Memory B cell (primary cell): ENCODE measurements at regions not wholly inside any gene's neighbourhood (a gene's known extent, or its start where the extent isn't known, plus 50 kb on each side); places are given as distances from the start of the nearest gene placed in this dataset.

Experiments used
- ATAC-seq: fragments of 150-1000 bp; cut with Tn5 transposase; 2 replicates; pipeline ENCODE4 v1.10.0; 2021; ENCODE audit warnings: low read depth, mild to moderate bottlenecking, moderate library complexity
- DNase-seq, 2 donors: peaks; one replicate each; pipeline ENCODE4 v3.0.0; 2022; ENCODE audit warnings: low spot score in 2 of 2
- H3K27ac Mint-ChIP-seq: one replicate; pipeline ENCODE4 v1.8.0; 2022; ENCODE audit warnings: mild to moderate bottlenecking, moderate library complexity, mixed read lengths
- H3K27me3 Mint-ChIP-seq: one replicate; pipeline ENCODE4 v1.8.0; 2022; ENCODE audit warnings: mixed read lengths
- H3K36me3 Mint-ChIP-seq: one replicate; pipeline ENCODE4 v1.8.0; 2022; ENCODE audit warnings: mild to moderate bottlenecking, mixed read lengths
- H3K4me1 Mint-ChIP-seq: one replicate; pipeline ENCODE4 v1.8.0; 2022; ENCODE audit warnings: mixed read lengths
- H3K4me3 Mint-ChIP-seq: one replicate; pipeline ENCODE4 v1.8.0; 2022; ENCODE audit warnings: mild to moderate bottlenecking, moderate library complexity, mixed read lengths
- H3K9me3 Mint-ChIP-seq: one replicate; pipeline ENCODE4 v1.8.0; 2022; ENCODE audit warnings: mixed read lengths

- no peak for ATAC-seq
- Mint-ChIP-seq H3K4me3 (no peak overlapping the region), H3K27me3 (peaks cover 5% of the 10 kb centered on the region)
These were observed 98.6 kb upstream of the ARHGEF26 start for GRCh38 chr3:154022606-154023005.

GRCh38 chr3:154023148-154023547, 98.0 kb upstream of the ARHGEF26 start:
- Mint-ChIP-seq H3K27ac (no peak overlapping the region), H3K4me3 (no peak overlapping the region), H3K36me3 (no peaks in the 10 kb centered on the region), H3K27me3 (peaks cover 5% of the 10 kb centered on the region), H3K9me3 (peaks cover 2% of the 10 kb centered on the region), H3K4me1 (no peaks in the 10 kb centered on the region)
- ATAC-seq (no peak), DNase-seq (no peak)

More at GRCh38 chr3:154022606-154023005, 98.6 kb upstream of the ARHGEF26 start:
- DNase-seq: no peak
- H3K27ac Mint-ChIP-seq: no peak overlapping the region
- H3K9me3 Mint-ChIP-seq: peaks cover 2% of the 10 kb centered on the region
- H3K36me3 Mint-ChIP-seq: no peaks in the 10 kb centered on the region
- H3K4me1 Mint-ChIP-seq: no peaks in the 10 kb centered on the region

GRCh38 chr3:154025007-154025406, 96.2 kb upstream of the ARHGEF26 start:
- H3K9me3 Mint-ChIP-seq: peaks cover 2% of the 10 kb centered on the region
- ATAC-seq (no peak), DNase-seq (no peak)
- H3K36me3 Mint-ChIP-seq: no peaks in the 10 kb centered on the region
- no peak overlapping the region for H3K4me3 Mint-ChIP-seq
- peaks cover 3% of the 10 kb centered on the region for H3K27me3 Mint-ChIP-seq
- H3K4me1 Mint-ChIP-seq: no peaks in the 10 kb centered on the region
- H3K27ac Mint-ChIP-seq: no peak overlapping the region

GRCh38 chr3:154029926-154030325, 91.3 kb upstream of the ARHGEF26 start:
- H3K27me3 Mint-ChIP-seq: peaks cover 1% of the 10 kb centered on the region
- ATAC-seq (no peak), DNase-seq (no peak)
- no peaks in the 10 kb centered on the region for H3K4me1 Mint-ChIP-seq
- no peaks in the 10 kb centered on the region for H3K36me3 Mint-ChIP-seq
- H3K4me3 Mint-ChIP-seq: no peak overlapping the region
- H3K27ac Mint-ChIP-seq: no peak overlapping the region
- H3K9me3 Mint-ChIP-seq: no peaks in the 10 kb centered on the region

- H3K9me3 Mint-ChIP-seq: no peaks in the 10 kb centered on the region
- peaks cover 1% of the 10 kb centered on the region for H3K27me3 Mint-ChIP-seq
- H3K4me1 Mint-ChIP-seq: no peaks in the 10 kb centered on the region
- DNase-seq: no peak
- no peaks in the 10 kb centered on the region for H3K36me3 Mint-ChIP-seq
- no peak overlapping the region for H3K27ac Mint-ChIP-seq
- no peak for ATAC-seq
- H3K4me3 Mint-ChIP-seq: no peak overlapping the region
These were observed 86.3 kb upstream of the ARHGEF26 start for GRCh38 chr3:154034797-154035330.

- Mint-ChIP-seq H3K9me3 (no peaks in the 10 kb centered on the region), H3K36me3 (no peaks in the 10 kb centered on the region), H3K27ac (no peak overlapping the region), H3K4me1 (no peaks in the 10 kb centered on the region), H3K27me3 (no peaks in the 10 kb centered on the region), H3K4me3 (no peak overlapping the region)
- ATAC-seq (no peak), DNase-seq (no peak)
These were observed 80.9 kb upstream of the ARHGEF26 start for GRCh38 chr3:154040283-154040682.

DNA sequence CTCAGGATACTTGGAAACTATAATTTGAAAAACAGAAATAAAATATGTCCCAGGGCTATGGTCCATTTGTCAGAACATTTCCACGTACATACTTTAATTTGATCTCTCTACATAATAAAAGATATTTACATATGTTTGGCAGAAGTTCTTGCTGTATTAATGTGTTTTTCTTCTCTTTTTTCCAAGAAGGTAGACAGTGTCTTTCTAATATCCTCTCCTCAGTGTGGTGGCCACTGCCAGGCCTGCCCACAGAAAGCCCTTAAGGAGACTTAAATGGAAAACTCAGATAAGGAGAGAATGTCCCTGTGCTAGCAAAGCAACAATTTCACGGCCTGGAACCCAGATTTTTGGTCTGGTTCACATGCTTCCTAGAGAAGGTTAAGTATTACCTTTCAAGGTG, 76.5 kb upstream of the ARHGEF26 start:
- ATAC-seq (no peak), DNase-seq (no peak)
- H3K9me3 Mint-ChIP-seq: no peaks in the 10 kb centered on the region
- no peaks in the 10 kb centered on the region for H3K36me3 Mint-ChIP-seq
- no peaks in the 10 kb centered on the region for H3K4me1 Mint-ChIP-seq
- no peaks in the 10 kb centered on the region for H3K27me3 Mint-ChIP-seq
- H3K27ac Mint-ChIP-seq: no peak overlapping the region
- no peak overlapping the region for H3K4me3 Mint-ChIP-seq

GRCh38 chr3:154050216-154050615, 71.0 kb upstream of the ARHGEF26 start:
- no peak overlapping the region for H3K27ac Mint-ChIP-seq
- DNase-seq: no peak
- no peak for ATAC-seq

DNA sequence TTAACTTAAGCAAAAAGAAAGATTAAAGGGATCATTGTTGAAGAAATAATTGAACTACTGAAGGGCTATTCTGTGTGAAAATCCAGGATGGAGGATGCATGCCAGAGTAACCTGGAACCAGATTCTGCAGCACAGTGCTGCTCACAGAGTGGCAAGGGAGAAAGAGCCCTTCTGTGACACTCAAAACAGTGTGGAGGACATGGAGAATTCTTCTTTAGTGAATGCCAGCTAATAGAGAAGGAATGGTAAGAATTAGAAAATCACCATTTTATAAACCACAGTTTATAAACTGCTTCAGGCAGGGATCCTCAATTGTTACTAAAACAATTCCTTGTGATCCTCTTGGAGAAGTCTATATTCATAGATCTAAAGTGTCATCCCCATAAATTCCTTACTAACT, 70.4 kb upstream of the ARHGEF26 start:
- peaks cover 1% of the 10 kb centered on the region for H3K9me3 Mint-ChIP-seq
- no peaks in the 10 kb centered on the region for H3K36me3 Mint-ChIP-seq
- DNase-seq: no peak

More at GRCh38 chr3:154050216-154050615, 71.0 kb upstream of the ARHGEF26 start:
- Mint-ChIP-seq H3K4me1 (no peaks in the 10 kb centered on the region), H3K4me3 (no peak overlapping the region), H3K36me3 (no peaks in the 10 kb centered on the region), H3K9me3 (peaks cover 1% of the 10 kb centered on the region), H3K27me3 (no peaks in the 10 kb centered on the region)

GRCh38 chr3:154059833-154060232, 61.4 kb upstream of the ARHGEF26 start:
- H3K4me3 Mint-ChIP-seq: no peak overlapping the region
- DNase-seq: no peak
- ATAC-seq: no peak
- no peaks in the 10 kb centered on the region for H3K36me3 Mint-ChIP-seq
- no peaks in the 10 kb centered on the region for H3K27me3 Mint-ChIP-seq
- H3K27ac Mint-ChIP-seq: no peak overlapping the region
- no peaks in the 10 kb centered on the region for H3K9me3 Mint-ChIP-seq
- H3K4me1 Mint-ChIP-seq: no peaks in the 10 kb centered on the region

More for the DNA sequence above, 70.4 kb upstream of the ARHGEF26 start:
- H3K27me3 Mint-ChIP-seq: no peaks in the 10 kb centered on the region
- no peaks in the 10 kb centered on the region for H3K4me1 Mint-ChIP-seq
- ATAC-seq: no peak
- no peak overlapping the region for H3K4me3 Mint-ChIP-seq
- no peak overlapping the region for H3K27ac Mint-ChIP-seq

GRCh38 chr3:154060238-154061000, 60.8 kb upstream of the ARHGEF26 start:
- H3K9me3 Mint-ChIP-seq: no peaks in the 10 kb centered on the region
- H3K27ac Mint-ChIP-seq: no peak overlapping the region
- DNase-seq: no peak
- H3K27me3 Mint-ChIP-seq: no peaks in the 10 kb centered on the region
- no peak for ATAC-seq
- no peaks in the 10 kb centered on the region for H3K36me3 Mint-ChIP-seq
- H3K4me1 Mint-ChIP-seq: no peaks in the 10 kb centered on the region
- H3K4me3 Mint-ChIP-seq: no peak overlapping the region

DNA sequence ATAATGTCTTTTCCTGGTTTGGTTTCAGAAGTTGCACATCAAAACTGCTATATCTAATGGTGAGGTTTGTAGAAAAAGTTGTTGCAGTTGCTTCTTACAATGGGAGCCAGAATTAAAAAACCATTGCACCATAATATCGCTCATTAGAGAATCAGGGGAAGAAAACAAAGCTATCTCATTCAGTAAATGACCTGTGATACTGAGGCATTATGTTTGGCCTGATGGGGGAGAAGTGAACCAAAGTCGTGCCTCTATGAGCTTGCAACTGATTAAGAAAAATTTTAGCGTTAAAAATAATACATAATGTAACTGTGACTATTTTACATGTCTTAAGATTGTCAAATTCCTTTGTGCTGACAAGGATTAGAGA, 60.2 kb upstream of the ARHGEF26 start:
- no peak for DNase-seq
- H3K9me3 Mint-ChIP-seq: no peaks in the 10 kb centered on the region
- ATAC-seq: no peak
- H3K27me3 Mint-ChIP-seq: no peaks in the 10 kb centered on the region
- no peaks in the 10 kb centered on the region for H3K36me3 Mint-ChIP-seq
- no peak overlapping the region for H3K27ac Mint-ChIP-seq
- no peak overlapping the region for H3K4me3 Mint-ChIP-seq
- no peaks in the 10 kb centered on the region for H3K4me1 Mint-ChIP-seq

GRCh38 chr3:154062513-154062912, 58.7 kb upstream of the ARHGEF26 start:
- H3K4me1 Mint-ChIP-seq: no peaks in the 10 kb centered on the region
- no peaks in the 10 kb centered on the region for H3K9me3 Mint-ChIP-seq
- no peaks in the 10 kb centered on the region for H3K36me3 Mint-ChIP-seq
- no peak overlapping the region for H3K27ac Mint-ChIP-seq
- DNase-seq: no peak
- H3K27me3 Mint-ChIP-seq: peaks cover 1% of the 10 kb centered on the region
- no peak for ATAC-seq
- H3K4me3 Mint-ChIP-seq: no peak overlapping the region

GRCh38 chr3:154071146-154071545, 50.0 kb upstream of the ARHGEF26 start:
- Mint-ChIP-seq H3K9me3 (peaks cover 4% of the 10 kb centered on the region), H3K27me3 (peaks cover 1% of the 10 kb centered on the region), H3K36me3 (no peaks in the 10 kb centered on the region), H3K4me3 (no peak overlapping the region), H3K4me1 (no peaks in the 10 kb centered on the region), H3K27ac (no peak overlapping the region)
- no peak for DNase-seq
- no peak for ATAC-seq
